Astrocyte (in vitro differentiated cells and primary cell): ENCODE measurements at regions not wholly inside any gene's neighbourhood (a gene's known extent, or its start where the extent isn't known, plus 50 kb on each side); places are given as distances from the start of the nearest gene placed in this dataset.

ENCODE experiments used
- DNase-seq: peaks from one replicate; pipeline ENCODE4 v3.0.0-alpha.2; 2010; ENCODE audit warnings: low read depth
- FAIRE-seq: peaks from 2 replicates; lab custom pipeline; 2011; peaks lifted over from hg19 to GRCh38; lab: Jason Lieb, UNC
- H2AFZ ChIP-seq: 2 replicates; pipeline ENCODE4 v1.6.0; 2012; ENCODE audit warnings: low read depth, low read length, inconsistent platforms
- H3K27ac ChIP-seq: 2 replicates; pipeline ENCODE4 v1.5.1; 2011; ENCODE audit warnings: low read depth, low read length, inconsistent platforms
- H3K27me3 ChIP-seq: 2 replicates; pipeline ENCODE4 v1.6.0; 2011; ENCODE audit warnings: low read length, inconsistent platforms; ENCODE audit not compliant: insufficient read depth
- H3K36me3 ChIP-seq: 2 replicates; pipeline ENCODE4 v1.5.1; 2011; ENCODE audit warnings: low read length, inconsistent platforms; ENCODE audit not compliant: insufficient read depth
- H3K4me1 ChIP-seq: 2 replicates; pipeline ENCODE4 v1.5.1; 2011; ENCODE audit warnings: low read length, inconsistent platforms; ENCODE audit not compliant: insufficient read depth
- H3K4me2 ChIP-seq: 2 replicates; pipeline ENCODE4 v1.6.0; 2012; ENCODE audit warnings: low read length, inconsistent platforms
- H3K4me3 ChIP-seq: 2 replicates; pipeline ENCODE4 v1.5.1; 2011; ENCODE audit warnings: low read depth, mild to moderate bottlenecking, low read length, inconsistent platforms; ENCODE audit not compliant: insufficient read depth
- H3K79me2 ChIP-seq: 2 replicates; pipeline ENCODE4 v1.6.0; 2012; ENCODE audit warnings: mild to moderate bottlenecking, low read length, inconsistent platforms; ENCODE audit not compliant: insufficient read depth
- H3K9ac ChIP-seq: 2 replicates; pipeline ENCODE4 v1.6.0; 2012; ENCODE audit warnings: mild to moderate bottlenecking, low read length, inconsistent platforms
- H3K9me3 ChIP-seq: 2 replicates; pipeline ENCODE4 v1.5.1; 2012; ENCODE audit warnings: low read depth, mild to moderate bottlenecking, low read length, inconsistent platforms; ENCODE audit not compliant: insufficient read depth
- H4K20me1 ChIP-seq: 2 replicates; pipeline ENCODE4 v1.6.0; 2012; ENCODE audit warnings: low read length, inconsistent platforms; ENCODE audit not compliant: insufficient read depth
- H3K27ac Mint-ChIP-seq: one replicate; pipeline ENCODE4 v1.8.0; 2021; ENCODE audit warnings: mild to moderate bottlenecking, mixed read lengths; ENCODE audit not compliant: unreplicated experiment
- H3K27me3 Mint-ChIP-seq: one replicate; pipeline ENCODE4 v1.8.0; 2021; ENCODE audit warnings: low read depth, mixed read lengths; ENCODE audit not compliant: unreplicated experiment
- H3K36me3 Mint-ChIP-seq: one replicate; pipeline ENCODE4 v1.8.0; 2021; ENCODE audit warnings: low read depth, mixed read lengths; ENCODE audit not compliant: unreplicated experiment
- H3K4me1 Mint-ChIP-seq: one replicate; pipeline ENCODE4 v1.8.0; 2021; ENCODE audit warnings: low read depth, mixed read lengths; ENCODE audit not compliant: unreplicated experiment
- H3K4me3 Mint-ChIP-seq: one replicate; pipeline ENCODE4 v1.8.0; 2021; ENCODE audit warnings: mild to moderate bottlenecking, moderate library complexity, mixed read lengths; ENCODE audit not compliant: unreplicated experiment
- H3K9me3 Mint-ChIP-seq: one replicate; pipeline ENCODE4 v1.8.0; 2021; ENCODE audit warnings: mild to moderate bottlenecking, mixed read lengths; ENCODE audit not compliant: unreplicated experiment
- EZH2 ChIP-seq: IDR thresholded peaks from 2 replicates; pipeline ENCODE4 v1.6.1; 2012; ENCODE audit warnings: mild to moderate bottlenecking, low read length, inconsistent platforms; ENCODE audit not compliant: insufficient read depth
- TF ChIP-seq, protein P1 (sequence below): IDR thresholded peaks from 2 replicates; pipeline ENCODE4 v1.5.1; 2011; ENCODE audit warnings: low read depth, mild to moderate bottlenecking, inconsistent platforms, low read length, moderate library complexity; ENCODE audit not compliant: insufficient read depth

DNA sequence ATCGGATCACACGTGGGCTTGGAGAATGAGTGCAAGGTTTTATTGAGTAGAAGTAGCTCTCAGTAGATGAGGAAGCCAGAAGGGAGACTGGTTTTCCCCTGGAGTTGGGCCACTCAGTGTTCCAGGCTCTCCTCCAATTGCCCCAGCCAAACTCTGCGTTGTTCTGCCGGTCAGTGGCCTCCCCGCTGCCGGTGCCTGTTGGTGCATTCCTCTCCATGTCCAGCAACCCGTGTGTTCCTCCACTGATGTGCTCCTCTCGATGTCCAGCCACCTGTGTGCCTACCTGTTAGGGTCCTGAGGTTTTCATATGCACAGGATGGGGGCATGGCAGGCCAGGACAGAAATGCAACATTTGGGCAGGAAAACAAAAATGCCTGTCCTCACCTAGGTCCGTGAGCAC is 888.0 kb upstream of the PTPRD start:
- H3K9me3 ChIP-seq, result no peaks in the 10 kb centered on the region
- H3K27me3 ChIP-seq, result no peaks in the 10 kb centered on the region
- no peak overlapping the region for H3K9ac ChIP-seq
- H3K27ac ChIP-seq, result no peak overlapping the region
- H3K36me3 ChIP-seq, result no peaks in the 10 kb centered on the region
- H4K20me1 ChIP-seq, result no peaks in the 10 kb centered on the region
- Mint-ChIP-seq H3K4me1 (no peaks in the 10 kb centered on the region), H3K9me3 (no peaks in the 10 kb centered on the region), H3K27ac (no peak overlapping the region), H3K36me3 (no peaks in the 10 kb centered on the region), H3K4me3 (no peak overlapping the region), H3K27me3 (peaks cover 6% of the 10 kb centered on the region)
- H3K4me2 ChIP-seq, result no peak overlapping the region
- TF ChIP-seq, protein P1, sequence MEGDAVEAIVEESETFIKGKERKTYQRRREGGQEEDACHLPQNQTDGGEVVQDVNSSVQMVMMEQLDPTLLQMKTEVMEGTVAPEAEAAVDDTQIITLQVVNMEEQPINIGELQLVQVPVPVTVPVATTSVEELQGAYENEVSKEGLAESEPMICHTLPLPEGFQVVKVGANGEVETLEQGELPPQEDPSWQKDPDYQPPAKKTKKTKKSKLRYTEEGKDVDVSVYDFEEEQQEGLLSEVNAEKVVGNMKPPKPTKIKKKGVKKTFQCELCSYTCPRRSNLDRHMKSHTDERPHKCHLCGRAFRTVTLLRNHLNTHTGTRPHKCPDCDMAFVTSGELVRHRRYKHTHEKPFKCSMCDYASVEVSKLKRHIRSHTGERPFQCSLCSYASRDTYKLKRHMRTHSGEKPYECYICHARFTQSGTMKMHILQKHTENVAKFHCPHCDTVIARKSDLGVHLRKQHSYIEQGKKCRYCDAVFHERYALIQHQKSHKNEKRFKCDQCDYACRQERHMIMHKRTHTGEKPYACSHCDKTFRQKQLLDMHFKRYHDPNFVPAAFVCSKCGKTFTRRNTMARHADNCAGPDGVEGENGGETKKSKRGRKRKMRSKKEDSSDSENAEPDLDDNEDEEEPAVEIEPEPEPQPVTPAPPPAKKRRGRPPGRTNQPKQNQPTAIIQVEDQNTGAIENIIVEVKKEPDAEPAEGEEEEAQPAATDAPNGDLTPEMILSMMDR, result no peak
- no peak for TF ChIP-seq EZH2
- H3K4me3 ChIP-seq, result no peak overlapping the region
- H3K79me2 ChIP-seq, result no peaks in the 10 kb centered on the region
- DNase-seq (no peak), FAIRE-seq (no peak)
- no peak overlapping the region for H2AFZ ChIP-seq
- H3K4me1 ChIP-seq, result no peaks in the 10 kb centered on the region

DNA sequence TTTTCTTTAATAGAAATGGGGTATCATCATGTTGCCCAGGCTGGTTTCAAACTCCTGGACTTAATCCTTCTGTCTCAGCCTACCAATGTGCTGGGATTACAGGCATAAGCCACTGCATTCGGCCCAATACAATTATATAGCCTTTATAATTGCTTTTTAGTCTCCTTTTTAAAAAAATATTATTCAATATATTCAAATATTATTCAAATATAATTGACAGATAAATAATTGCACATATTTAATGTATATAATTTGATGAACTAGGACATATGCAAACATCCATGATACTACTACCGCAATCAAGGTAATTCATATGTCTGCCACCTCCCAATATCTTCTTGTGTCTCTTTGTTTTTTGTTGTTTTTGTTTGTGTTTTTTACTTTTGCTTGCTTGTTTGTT is 894.2 kb upstream of the PTPRD start:
- no peaks in the 10 kb centered on the region for H3K27me3 ChIP-seq
- no peak overlapping the region for H3K4me3 ChIP-seq
- H3K27ac Mint-ChIP-seq, result no peak overlapping the region
- DNase-seq (no peak), FAIRE-seq (no peak)
- no peaks in the 10 kb centered on the region for H3K36me3 Mint-ChIP-seq
- no peak overlapping the region for H3K27ac ChIP-seq
- no peak overlapping the region for H2AFZ ChIP-seq
- H3K9ac ChIP-seq, result no peak overlapping the region
- H3K4me1 Mint-ChIP-seq, result no peaks in the 10 kb centered on the region
- no peaks in the 10 kb centered on the region for H3K79me2 ChIP-seq
- H3K4me3 Mint-ChIP-seq, result no peak overlapping the region
- TF ChIP-seq, protein P1, result no peak
- TF ChIP-seq EZH2, result no peak
- no peaks in the 10 kb centered on the region for H3K4me1 ChIP-seq
- H3K27me3 Mint-ChIP-seq, result no peaks in the 10 kb centered on the region
- peaks cover 3% of the 10 kb centered on the region for H3K9me3 Mint-ChIP-seq
- no peaks in the 10 kb centered on the region for H3K36me3 ChIP-seq
- peaks cover 3% of the 10 kb centered on the region for H3K9me3 ChIP-seq
- no peak overlapping the region for H3K4me2 ChIP-seq
- no peaks in the 10 kb centered on the region for H4K20me1 ChIP-seq

DNA sequence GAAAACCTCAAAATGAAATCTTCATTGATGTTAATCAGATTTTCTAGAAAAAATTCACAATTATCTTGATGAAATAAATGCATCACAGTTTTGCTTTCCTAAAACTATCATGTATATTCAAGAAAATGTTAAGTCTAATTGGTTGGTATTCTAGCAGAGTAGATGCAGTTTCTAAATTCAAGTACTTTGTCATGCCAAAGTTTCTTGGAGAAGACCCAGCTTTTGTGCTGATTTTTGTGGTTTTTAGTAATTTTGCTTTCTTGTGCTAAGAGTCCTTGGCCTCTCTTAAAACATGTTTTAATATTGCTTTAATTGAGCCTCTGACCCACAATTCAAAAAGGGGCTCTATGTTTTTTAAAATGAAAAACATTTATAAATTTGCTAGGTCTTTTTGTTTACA is 924.8 kb upstream of the PTPRD start:
- Mint-ChIP-seq H3K4me3 (no peak overlapping the region), H3K4me1 (no peaks in the 10 kb centered on the region), H3K27ac (no peak overlapping the region), H3K36me3 (no peaks in the 10 kb centered on the region), H3K27me3 (no peaks in the 10 kb centered on the region), H3K9me3 (no peaks in the 10 kb centered on the region)
- Histone ChIP-seq H3K4me3 (no peak overlapping the region), H3K9ac (no peak overlapping the region), H3K4me2 (no peak overlapping the region), H3K27me3 (no peaks in the 10 kb centered on the region), H3K4me1 (no peaks in the 10 kb centered on the region), H4K20me1 (no peaks in the 10 kb centered on the region), H3K9me3 (no peaks in the 10 kb centered on the region), H2AFZ (no peak overlapping the region), H3K36me3 (no peaks in the 10 kb centered on the region), H3K27ac (no peak overlapping the region), H3K79me2 (no peaks in the 10 kb centered on the region)
- TF ChIP-seq, protein P1, result no peak
- TF ChIP-seq EZH2, result no peak
- peak; percentile 5 for FAIRE-seq
- DNase-seq, result no peak
